ENCODE measurements at regions not wholly inside any gene's neighbourhood (a gene's known extent, or its start where the extent isn't known, plus 50 kb on each side); places are given as distances from the start of the nearest gene placed in this dataset.

GRCh38 chr15:37814847-37815515 is 119.5 kb upstream of the TMCO5A start:
- Mint-ChIP-seq H3K27ac (no peak overlapping the region), H3K9me3 (no peaks in the 10 kb centered on the region), H3K36me3 (ENCODE audit: low read depth) (no peaks in the 10 kb centered on the region), H3K27me3 (ENCODE audit: low read depth, poor library complexity) (peaks cover 6% of the 10 kb centered on the region), H3K4me1 (no peaks in the 10 kb centered on the region), H3K4me3 (no peak overlapping the region)
- DNase-seq = no peak
- no peak for TF ChIP-seq CTCF (IDR thresholded peaks at IDR 0.05)

- DNase-seq = no peak
- peaks cover 9% of the 10 kb centered on the region for H3K27me3 Mint-ChIP-seq (ENCODE audit: low read depth, poor library complexity)
- no peak overlapping the region for H3K27ac Mint-ChIP-seq
- TF ChIP-seq CTCF (IDR thresholded peaks at IDR 0.05) = no peak
- H3K36me3 Mint-ChIP-seq (ENCODE audit: low read depth) = no peaks in the 10 kb centered on the region
- H3K4me1 Mint-ChIP-seq = no peaks in the 10 kb centered on the region
- H3K9me3 Mint-ChIP-seq = no peaks in the 10 kb centered on the region
- no peak overlapping the region for H3K4me3 Mint-ChIP-seq
Observed at GRCh38 chr15:37818152-37818677, 116.2 kb upstream of the TMCO5A start.

- Mint-ChIP-seq H3K4me1 (no peaks in the 10 kb centered on the region), H3K4me3 (no peak overlapping the region), H3K36me3 (ENCODE audit: low read depth) (no peaks in the 10 kb centered on the region), H3K27ac (no peak overlapping the region), H3K27me3 (ENCODE audit: low read depth, poor library complexity) (peaks cover 9% of the 10 kb centered on the region), H3K9me3 (no peaks in the 10 kb centered on the region)
- no peak for TF ChIP-seq CTCF (IDR thresholded peaks at IDR 0.05)
- DNase-seq = no peak
Observed at GRCh38 chr15:37819191-37819590, 115.2 kb upstream of the TMCO5A start.

GRCh38 chr15:37820380-37821128 is 113.9 kb upstream of the TMCO5A start:
- Mint-ChIP-seq H3K36me3 (ENCODE audit: low read depth) (no peaks in the 10 kb centered on the region), H3K27me3 (ENCODE audit: low read depth, poor library complexity) (peaks cover 6% of the 10 kb centered on the region), H3K27ac (no peak overlapping the region), H3K4me1 (no peaks in the 10 kb centered on the region), H3K4me3 (no peak overlapping the region), H3K9me3 (no peaks in the 10 kb centered on the region)
- no peak for TF ChIP-seq CTCF (IDR thresholded peaks at IDR 0.05)
- no peak for DNase-seq

- no peak overlapping the region for H3K27ac Mint-ChIP-seq
- no peak for DNase-seq
- no peaks in the 10 kb centered on the region for H3K36me3 Mint-ChIP-seq (ENCODE audit: low read depth)
- no peak overlapping the region for H3K4me3 Mint-ChIP-seq
- H3K9me3 Mint-ChIP-seq = no peaks in the 10 kb centered on the region
- TF ChIP-seq CTCF (IDR thresholded peaks at IDR 0.05) = no peak
- peaks cover 9% of the 10 kb centered on the region for H3K27me3 Mint-ChIP-seq (ENCODE audit: low read depth, poor library complexity)
- H3K4me1 Mint-ChIP-seq = no peaks in the 10 kb centered on the region
Observed at GRCh38 chr15:37823601-37824275, 110.7 kb upstream of the TMCO5A start.
